Liver (tissue), 8 donors: ENCODE measurements at regions not wholly inside any gene's neighbourhood (a gene's known extent, or its start where the extent isn't known, plus 50 kb on each side); places are given as distances from the start of the nearest gene placed in this dataset.

Experiments used
- DNase-seq: peaks from one replicate; pipeline ENCODE4 v3.0.0-alpha.2; 2017; ENCODE audit warnings: low spot score
- H3K27ac ChIP-seq, 2 donors: one replicate each; pipeline ENCODE4 v1.7.0; 2013; ENCODE audit warnings: inconsistent platforms in 2 of 2, low read length in 2 of 2, control low read depth in 1 of 2, low read depth in 1 of 2, mild to moderate bottlenecking in 1 of 2
- H3K27me3 ChIP-seq, 4 donors: one replicate each; pipeline versions ENCODE4 v1.6.1 to v1.7.0; 2013; ENCODE audit warnings: low read length in 3 of 4, inconsistent platforms in 1 of 4, mild to moderate bottlenecking in 1 of 4, moderate library complexity in 1 of 4; ENCODE audit not compliant: control insufficient read depth in 4 of 4, insufficient read depth in 4 of 4
- H3K36me3 ChIP-seq, 4 donors: one replicate each; pipeline versions ENCODE4 v1.6.1 to v1.7.0; 2013; ENCODE audit warnings: low read length in 3 of 4, mild to moderate bottlenecking in 3 of 4, low read depth in 1 of 4, moderate library complexity in 1 of 4; ENCODE audit not compliant: control insufficient read depth in 4 of 4, insufficient read depth in 3 of 4
- H3K4me1 ChIP-seq, 4 donors: one replicate each; pipeline versions ENCODE4 v1.6.1 to v1.7.0; 2013; ENCODE audit warnings: low read length in 3 of 4, mild to moderate bottlenecking in 3 of 4, moderate library complexity in 1 of 4; ENCODE audit not compliant: control insufficient read depth in 4 of 4, insufficient read depth in 4 of 4
- H3K4me3 ChIP-seq, 3 donors: one replicate each; pipeline versions ENCODE4 v1.6.1 to v1.7.0; 2013; ENCODE audit warnings: low read length in 3 of 3, control low read depth in 1 of 3, low read depth in 1 of 3, mild to moderate bottlenecking in 1 of 3
- H3K9ac ChIP-seq, 2 donors: one replicate each; pipeline ENCODE4 v1.7.0; 2013; ENCODE audit warnings: low read length in 2 of 2, mild to moderate bottlenecking in 2 of 2, moderate library complexity in 2 of 2, control low read depth in 1 of 2, low read depth in 1 of 2
- H3K9me3 ChIP-seq, 4 donors: one replicate each; pipeline versions ENCODE4 v1.6.1 to v1.7.0; 2013; ENCODE audit warnings: low read length in 3 of 4; ENCODE audit not compliant: control insufficient read depth in 4 of 4
- EGR1 ChIP-seq, 2 donors: IDR thresholded peaks; 2 replicates each; pipeline ENCODE4 v1.6.1; 2016 to 2018; ENCODE audit warnings: antibody characterized with exemption in 2 of 2, low read depth in 2 of 2
- HNF4A ChIP-seq, 2 donors: conservative IDR thresholded peaks; 2 replicates each; pipeline ENCODE4 v1.6.1; 2016; ENCODE audit warnings: antibody characterized with exemption in 2 of 2, mild to moderate bottlenecking in 2 of 2
- JUND ChIP-seq, 2 donors: IDR thresholded peaks; 2 replicates each; pipeline ENCODE4 v1.6.1; 2016; ENCODE audit warnings: antibody characterized with exemption in 2 of 2
- NR2F2 ChIP-seq: IDR thresholded peaks from 2 replicates; pipeline ENCODE4 v1.6.1; 2016; ENCODE audit warnings: antibody characterized with exemption
- RAD21 ChIP-seq, 2 donors: IDR thresholded peaks; 2 replicates each; pipeline ENCODE4 v1.6.1; 2016; ENCODE audit warnings: antibody characterized with exemption in 2 of 2, mild to moderate bottlenecking in 2 of 2
- RXRA ChIP-seq, 2 donors: IDR thresholded peaks; 2 replicates each; pipeline ENCODE4 v1.6.1; 2017 to 2018; ENCODE audit warnings: antibody characterized with exemption in 2 of 2, mild to moderate bottlenecking in 1 of 2
- TAF1 ChIP-seq: conservative IDR thresholded peaks from 2 replicates; pipeline ENCODE4 v1.6.1; 2016; ENCODE audit warnings: antibody characterized with exemption, mild to moderate bottlenecking
- YY1 ChIP-seq: IDR thresholded peaks from 2 replicates; pipeline ENCODE4 v1.6.1; 2016; ENCODE audit warnings: antibody characterized with exemption, mild to moderate bottlenecking
- WGBS: extraction: QIAGEN DNeasy Blood & Tissue Kit; methylation state at CpG from one replicate; pipeline ENCODE4 v1.1.7; 2013; 5-methylcytosine and 5-hydroxymethylcytosine counted together
- TF ChIP-seq, protein P1 (sequence below): IDR thresholded peaks from 2 replicates; pipeline ENCODE4 v1.6.1; 2016; ENCODE audit warnings: antibody characterized with exemption
- TF ChIP-seq, protein P2 (sequence below): fragments of 150-350 bp; IDR thresholded peaks from 2 replicates; pipeline ENCODE4 v1.5.1; 2017; ENCODE audit warnings: improper control_type of control experiment, low read depth, low read length; ENCODE audit not compliant: missing input control
- TF ChIP-seq, protein P3 (sequence below): IDR thresholded peaks from 2 replicates; pipeline ENCODE4 v1.6.1; 2016; ENCODE audit warnings: antibody characterized with exemption
- TF ChIP-seq, protein P4 (sequence below): IDR thresholded peaks from 2 replicates; pipeline ENCODE4 v1.6.1; 2016; ENCODE audit warnings: antibody characterized with exemption, mild to moderate bottlenecking
- donor health status: healthy.
- donor health status: healthy.
- donor health status: healthy.
- donor health status: healthy.
- donor health status: healthy.

DNA sequence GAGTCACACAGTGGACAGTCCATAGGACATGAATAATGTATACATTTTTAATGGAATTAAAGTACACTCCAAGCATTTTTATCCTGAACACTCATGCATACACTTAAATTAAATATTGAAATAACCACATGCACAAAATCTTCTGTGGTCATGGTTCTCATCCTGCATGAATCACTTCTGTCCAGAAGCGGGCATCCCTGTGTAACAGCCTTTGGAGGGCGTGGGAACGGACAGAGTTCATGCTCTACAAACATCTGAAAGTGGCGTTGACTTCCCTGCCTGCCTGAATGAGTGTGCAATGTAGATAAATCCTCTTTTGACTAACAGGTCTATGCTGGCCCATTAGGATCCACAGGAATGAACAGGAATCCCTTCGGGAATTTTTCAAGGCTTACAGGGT lies 780.2 kb downstream of the BRD1 start:
- Histone ChIP-seq H3K27ac (no peak overlapping the region), H3K4me1 (no peaks in the 10 kb centered on the region), H3K36me3 (no peaks in the 10 kb centered on the region), H3K27me3 (peaks cover 0 to 6% (median 0%) of the 10 kb centered on the region in 4 donors), H3K4me3 (no peak overlapping the region), H3K9me3 (no peaks in the 10 kb centered on the region), H3K9ac (no peak overlapping the region)
- TF ChIP-seq, protein P1, sequence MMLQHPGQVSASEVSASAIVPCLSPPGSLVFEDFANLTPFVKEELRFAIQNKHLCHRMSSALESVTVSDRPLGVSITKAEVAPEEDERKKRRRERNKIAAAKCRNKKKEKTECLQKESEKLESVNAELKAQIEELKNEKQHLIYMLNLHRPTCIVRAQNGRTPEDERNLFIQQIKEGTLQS: no peak
- TF ChIP-seq JUND (IDR thresholded peaks at IDR 0.05) (no peak), EGR1 (IDR thresholded peaks at IDR 0.05; ENCODE audit: low read depth in 2 of 2) (no peak)
- 34% methylated on average over 5 of the region's 5 CpGs for WGBS
- no peak for DNase-seq

DNA sequence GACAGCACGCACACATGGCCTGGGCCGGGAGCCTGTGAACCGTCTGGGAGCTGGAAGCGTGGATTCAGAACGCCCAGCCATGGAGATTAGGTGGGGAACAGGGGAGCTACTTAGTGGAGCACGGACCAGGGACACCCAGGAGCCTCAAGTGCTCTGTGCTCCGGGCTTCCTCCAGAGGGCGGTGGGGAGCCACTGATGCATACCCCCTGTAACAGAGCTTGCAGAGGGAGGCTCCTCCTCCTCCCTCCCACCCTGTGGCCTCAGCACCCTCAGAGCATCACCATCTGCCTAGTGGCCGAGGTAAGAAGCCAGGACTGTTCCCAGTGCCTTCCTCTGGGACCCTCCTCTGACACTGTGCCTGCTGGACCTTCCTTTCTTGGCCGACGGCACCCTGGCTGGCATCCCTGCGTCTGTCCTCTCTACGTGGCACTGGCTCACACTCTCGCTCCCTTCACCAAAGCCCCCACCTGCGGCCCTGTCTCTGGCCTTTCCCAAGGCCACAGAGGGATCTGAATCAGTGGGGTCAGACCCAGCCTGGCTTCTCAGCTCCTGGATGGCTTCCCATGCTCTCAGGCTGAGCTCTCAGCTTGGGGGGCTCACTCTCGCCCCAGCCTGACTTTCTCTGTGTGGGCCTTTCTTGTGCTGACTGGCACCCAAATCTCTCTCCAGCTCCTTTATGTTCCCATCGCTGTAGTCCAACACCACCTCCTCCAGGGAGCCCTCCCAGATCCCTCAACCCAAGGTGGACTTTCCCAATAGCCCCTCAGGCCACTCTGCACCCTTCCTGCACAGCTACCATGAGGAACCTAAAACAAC lies 780.9 kb downstream of the BRD1 start:
- DNase-seq: peak; percentile 61

More for the DNA sequence above, 780.9 kb downstream of the BRD1 start:
- H3K9ac ChIP-seq: no peak overlapping the region
- TF ChIP-seq RXRA (IDR thresholded peaks at IDR 0.05): no peak
- TF ChIP-seq NR2F2: no peak
- no peak for TF ChIP-seq HNF4A (conservative IDR thresholded peaks at IDR 0.05)
- TF ChIP-seq, protein P2, sequence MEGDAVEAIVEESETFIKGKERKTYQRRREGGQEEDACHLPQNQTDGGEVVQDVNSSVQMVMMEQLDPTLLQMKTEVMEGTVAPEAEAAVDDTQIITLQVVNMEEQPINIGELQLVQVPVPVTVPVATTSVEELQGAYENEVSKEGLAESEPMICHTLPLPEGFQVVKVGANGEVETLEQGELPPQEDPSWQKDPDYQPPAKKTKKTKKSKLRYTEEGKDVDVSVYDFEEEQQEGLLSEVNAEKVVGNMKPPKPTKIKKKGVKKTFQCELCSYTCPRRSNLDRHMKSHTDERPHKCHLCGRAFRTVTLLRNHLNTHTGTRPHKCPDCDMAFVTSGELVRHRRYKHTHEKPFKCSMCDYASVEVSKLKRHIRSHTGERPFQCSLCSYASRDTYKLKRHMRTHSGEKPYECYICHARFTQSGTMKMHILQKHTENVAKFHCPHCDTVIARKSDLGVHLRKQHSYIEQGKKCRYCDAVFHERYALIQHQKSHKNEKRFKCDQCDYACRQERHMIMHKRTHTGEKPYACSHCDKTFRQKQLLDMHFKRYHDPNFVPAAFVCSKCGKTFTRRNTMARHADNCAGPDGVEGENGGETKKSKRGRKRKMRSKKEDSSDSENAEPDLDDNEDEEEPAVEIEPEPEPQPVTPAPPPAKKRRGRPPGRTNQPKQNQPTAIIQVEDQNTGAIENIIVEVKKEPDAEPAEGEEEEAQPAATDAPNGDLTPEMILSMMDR: peak; percentile 56
- TF ChIP-seq, protein P3, sequence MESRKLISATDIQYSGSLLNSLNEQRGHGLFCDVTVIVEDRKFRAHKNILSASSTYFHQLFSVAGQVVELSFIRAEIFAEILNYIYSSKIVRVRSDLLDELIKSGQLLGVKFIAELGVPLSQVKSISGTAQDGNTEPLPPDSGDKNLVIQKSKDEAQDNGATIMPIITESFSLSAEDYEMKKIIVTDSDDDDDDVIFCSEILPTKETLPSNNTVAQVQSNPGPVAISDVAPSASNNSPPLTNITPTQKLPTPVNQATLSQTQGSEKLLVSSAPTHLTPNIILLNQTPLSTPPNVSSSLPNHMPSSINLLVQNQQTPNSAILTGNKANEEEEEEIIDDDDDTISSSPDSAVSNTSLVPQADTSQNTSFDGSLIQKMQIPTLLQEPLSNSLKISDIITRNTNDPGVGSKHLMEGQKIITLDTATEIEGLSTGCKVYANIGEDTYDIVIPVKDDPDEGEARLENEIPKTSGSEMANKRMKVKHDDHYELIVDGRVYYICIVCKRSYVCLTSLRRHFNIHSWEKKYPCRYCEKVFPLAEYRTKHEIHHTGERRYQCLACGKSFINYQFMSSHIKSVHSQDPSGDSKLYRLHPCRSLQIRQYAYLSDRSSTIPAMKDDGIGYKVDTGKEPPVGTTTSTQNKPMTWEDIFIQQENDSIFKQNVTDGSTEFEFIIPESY: no peak
- no peak for TF ChIP-seq YY1
- TF ChIP-seq TAF1: no peak
- TF ChIP-seq, protein P1: no peak
- TF ChIP-seq, protein P4, sequence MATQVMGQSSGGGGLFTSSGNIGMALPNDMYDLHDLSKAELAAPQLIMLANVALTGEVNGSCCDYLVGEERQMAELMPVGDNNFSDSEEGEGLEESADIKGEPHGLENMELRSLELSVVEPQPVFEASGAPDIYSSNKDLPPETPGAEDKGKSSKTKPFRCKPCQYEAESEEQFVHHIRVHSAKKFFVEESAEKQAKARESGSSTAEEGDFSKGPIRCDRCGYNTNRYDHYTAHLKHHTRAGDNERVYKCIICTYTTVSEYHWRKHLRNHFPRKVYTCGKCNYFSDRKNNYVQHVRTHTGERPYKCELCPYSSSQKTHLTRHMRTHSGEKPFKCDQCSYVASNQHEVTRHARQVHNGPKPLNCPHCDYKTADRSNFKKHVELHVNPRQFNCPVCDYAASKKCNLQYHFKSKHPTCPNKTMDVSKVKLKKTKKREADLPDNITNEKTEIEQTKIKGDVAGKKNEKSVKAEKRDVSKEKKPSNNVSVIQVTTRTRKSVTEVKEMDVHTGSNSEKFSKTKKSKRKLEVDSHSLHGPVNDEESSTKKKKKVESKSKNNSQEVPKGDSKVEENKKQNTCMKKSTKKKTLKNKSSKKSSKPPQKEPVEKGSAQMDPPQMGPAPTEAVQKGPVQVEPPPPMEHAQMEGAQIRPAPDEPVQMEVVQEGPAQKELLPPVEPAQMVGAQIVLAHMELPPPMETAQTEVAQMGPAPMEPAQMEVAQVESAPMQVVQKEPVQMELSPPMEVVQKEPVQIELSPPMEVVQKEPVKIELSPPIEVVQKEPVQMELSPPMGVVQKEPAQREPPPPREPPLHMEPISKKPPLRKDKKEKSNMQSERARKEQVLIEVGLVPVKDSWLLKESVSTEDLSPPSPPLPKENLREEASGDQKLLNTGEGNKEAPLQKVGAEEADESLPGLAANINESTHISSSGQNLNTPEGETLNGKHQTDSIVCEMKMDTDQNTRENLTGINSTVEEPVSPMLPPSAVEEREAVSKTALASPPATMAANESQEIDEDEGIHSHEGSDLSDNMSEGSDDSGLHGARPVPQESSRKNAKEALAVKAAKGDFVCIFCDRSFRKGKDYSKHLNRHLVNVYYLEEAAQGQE: no peak
- peak; percentile 75 to 82 for TF ChIP-seq RAD21 (IDR thresholded peaks at IDR 0.05)
- 46% methylated on average over 17 of the region's 17 CpGs for WGBS
- H3K4me3 ChIP-seq: no peak overlapping the region
- no peaks in the 10 kb centered on the region for H3K36me3 ChIP-seq
- H3K27me3 ChIP-seq: peaks cover 0 to 6% (median 0%) of the 10 kb centered on the region in 4 donors
- no peak overlapping the region for H3K27ac ChIP-seq
- no peaks in the 10 kb centered on the region for H3K9me3 ChIP-seq
- H3K4me1 ChIP-seq: no peaks in the 10 kb centered on the region
